ENCODE measurements at regions not wholly inside any gene's neighbourhood (a gene's known extent, or its start where the extent isn't known, plus 50 kb on each side); places are given as distances from the start of the nearest gene placed in this dataset.

DNA sequence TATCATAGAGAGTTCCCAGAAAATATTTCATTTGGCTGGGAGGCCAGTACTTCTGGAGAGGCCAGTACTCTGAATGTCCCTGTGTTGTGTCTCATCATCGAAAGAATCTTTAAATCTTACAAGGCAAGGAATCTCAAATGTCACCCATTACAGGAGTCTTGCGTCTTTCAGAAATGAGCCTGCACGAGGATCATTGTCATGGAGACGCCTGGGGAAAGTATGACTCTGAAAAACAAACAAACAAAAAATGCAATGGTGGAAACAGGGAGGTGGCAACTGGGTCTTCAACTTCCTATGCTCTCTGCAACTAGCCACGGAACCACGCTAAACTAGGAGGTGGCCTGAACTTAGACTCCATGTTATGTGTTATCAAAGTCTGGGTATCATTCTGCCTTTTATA lies 804.6 kb downstream of the EPHA3 start (continued):
- TF ChIP-seq, protein P1, sequence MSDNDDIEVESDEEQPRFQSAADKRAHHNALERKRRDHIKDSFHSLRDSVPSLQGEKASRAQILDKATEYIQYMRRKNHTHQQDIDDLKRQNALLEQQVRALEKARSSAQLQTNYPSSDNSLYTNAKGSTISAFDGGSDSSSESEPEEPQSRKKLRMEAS (IDR thresholded peaks at IDR 0.05) = no peak
- no peak for TF ChIP-seq CBX5 (IDR thresholded peaks at IDR 0.05; ENCODE audit: low read depth, low read length)

All from H1 (cell line).